ENCODE measurements at regions not wholly inside any gene's neighbourhood (a gene's known extent, or its start where the extent isn't known, plus 50 kb on each side); places are given as distances from the start of the nearest gene placed in this dataset.
"Not testable (repeated sequence)": the region's sequence is repeated elsewhere in the genome, so short reads cannot be mapped to it uniquely, and the experiment has no call there.

- no peak for DNase-seq (ENCODE audit: low read depth in 3 of 3, low spot score in 2 of 3)
Observed at GRCh38 chr3:106421426-106421825, 552.6 kb upstream of the CBLB start.

- no peak for DNase-seq (ENCODE audit: low read depth in 3 of 3, low spot score in 2 of 3)
Observed at GRCh38 chr3:106421909-106422308, 553.1 kb upstream of the CBLB start.

DNA sequence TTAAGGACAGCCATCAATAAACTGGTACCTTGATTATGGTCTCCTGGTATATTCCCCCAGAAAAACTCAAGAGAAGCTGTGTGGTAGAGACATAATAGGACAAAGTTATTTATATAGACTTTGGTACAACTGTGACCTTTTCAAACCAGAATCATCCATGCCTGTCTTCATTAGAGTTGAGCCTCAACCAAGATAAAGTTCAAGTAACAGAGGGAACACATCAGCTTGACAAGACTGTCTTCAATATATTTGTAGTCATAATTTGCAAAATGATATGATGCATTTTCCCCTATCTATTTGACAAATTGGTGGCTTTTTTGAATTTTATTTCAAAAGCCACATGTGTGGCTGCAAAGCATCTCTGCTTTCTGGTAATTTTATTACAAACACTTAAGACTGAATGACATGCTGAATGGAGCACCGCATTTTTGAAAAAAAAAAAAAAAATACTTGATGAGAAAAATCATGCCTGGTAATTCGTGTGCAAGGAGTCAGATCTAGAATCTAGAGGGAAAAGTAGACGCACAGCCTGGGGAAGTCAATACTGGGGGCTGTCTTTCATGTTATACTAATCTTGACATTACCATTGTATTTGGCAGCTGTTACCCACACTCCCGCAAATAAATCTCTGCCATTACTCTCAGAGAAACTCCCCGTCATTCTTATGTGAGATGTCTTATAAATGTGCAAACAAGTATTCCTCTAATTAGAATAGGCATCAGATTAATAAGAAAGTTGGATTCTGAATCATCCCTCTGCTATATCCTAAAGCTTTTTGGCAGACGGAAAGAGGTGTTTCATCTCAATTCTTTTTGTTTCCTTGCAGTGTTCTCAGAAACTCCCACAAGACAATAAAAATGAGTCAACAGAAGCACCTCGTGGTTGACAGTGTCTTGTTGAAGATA lies 554.8 kb upstream of the CBLB start:
- no peak for DNase-seq (ENCODE audit: low read depth in 3 of 3, low spot score in 2 of 3)

- DNase-seq (ENCODE audit: low read depth in 3 of 3, low spot score in 2 of 3), result no peak
Observed at GRCh38 chr3:106425026-106425425, 556.2 kb upstream of the CBLB start.

DNA sequence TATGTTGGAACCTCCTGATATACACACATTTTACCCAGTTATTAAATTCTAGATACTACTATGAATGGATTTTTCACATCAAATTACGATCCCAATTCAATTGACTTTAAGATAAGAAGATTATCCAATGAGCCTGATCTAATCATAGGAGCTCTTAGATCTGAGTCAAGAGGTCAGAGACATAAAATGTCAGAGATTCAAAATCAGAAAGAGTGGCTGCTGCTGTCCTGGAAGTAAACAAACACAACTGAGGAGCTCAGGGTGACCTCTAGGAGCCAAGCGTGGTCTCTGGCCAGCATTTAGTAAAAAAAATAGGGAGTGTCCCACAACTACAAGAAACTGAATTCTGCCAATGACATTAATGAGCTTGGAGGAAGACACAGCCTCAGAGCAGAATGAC lies 557.1 kb upstream of the CBLB start:
- no peak for DNase-seq (ENCODE audit: low read depth in 3 of 3, low spot score in 2 of 3)

DNA sequence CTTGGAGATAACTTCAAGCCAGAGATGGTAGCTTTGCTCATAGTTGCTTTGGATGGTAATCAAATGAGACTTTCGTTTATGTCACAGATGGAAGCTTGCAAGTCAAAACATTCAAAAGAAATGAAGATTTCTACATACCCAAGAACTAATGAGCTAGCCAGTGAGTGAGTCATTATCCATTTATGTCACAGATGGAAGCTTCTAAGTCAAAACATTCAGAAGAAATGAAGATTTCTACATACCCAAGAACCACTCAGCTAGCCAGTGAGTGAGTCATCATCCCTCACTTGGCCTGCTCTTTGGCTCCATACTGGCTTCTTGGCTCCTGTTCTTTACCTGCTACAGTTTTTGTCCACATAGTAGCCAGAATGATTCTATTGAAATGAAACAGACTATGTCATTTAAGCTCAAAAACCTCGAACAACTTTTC lies 559.8 kb upstream of the CBLB start:
- DNase-seq (ENCODE audit: low read depth in 3 of 3, low spot score in 2 of 3), result no peak

DNA sequence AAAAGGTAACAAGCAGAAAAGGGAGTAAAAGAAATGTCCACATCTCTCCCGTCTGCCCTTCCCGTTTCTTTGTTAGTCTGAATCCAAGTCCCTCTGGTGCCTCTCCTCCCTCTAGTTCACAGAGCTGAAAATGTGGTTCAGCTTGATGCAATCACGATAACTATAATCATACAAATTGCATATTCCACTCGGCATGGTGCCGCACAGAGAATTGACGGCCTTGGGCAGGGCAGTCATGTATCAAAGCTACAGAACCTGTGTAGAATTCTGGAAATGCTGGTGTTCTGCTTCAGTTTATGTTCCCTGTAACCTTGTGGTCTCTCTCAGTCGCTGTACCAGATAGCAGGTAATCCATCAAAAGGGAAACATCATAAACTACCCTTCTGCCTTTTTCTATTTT lies 562.9 kb upstream of the CBLB start:
- DNase-seq (ENCODE audit: low read depth in 3 of 3, low spot score in 2 of 3), result no peak

DNA sequence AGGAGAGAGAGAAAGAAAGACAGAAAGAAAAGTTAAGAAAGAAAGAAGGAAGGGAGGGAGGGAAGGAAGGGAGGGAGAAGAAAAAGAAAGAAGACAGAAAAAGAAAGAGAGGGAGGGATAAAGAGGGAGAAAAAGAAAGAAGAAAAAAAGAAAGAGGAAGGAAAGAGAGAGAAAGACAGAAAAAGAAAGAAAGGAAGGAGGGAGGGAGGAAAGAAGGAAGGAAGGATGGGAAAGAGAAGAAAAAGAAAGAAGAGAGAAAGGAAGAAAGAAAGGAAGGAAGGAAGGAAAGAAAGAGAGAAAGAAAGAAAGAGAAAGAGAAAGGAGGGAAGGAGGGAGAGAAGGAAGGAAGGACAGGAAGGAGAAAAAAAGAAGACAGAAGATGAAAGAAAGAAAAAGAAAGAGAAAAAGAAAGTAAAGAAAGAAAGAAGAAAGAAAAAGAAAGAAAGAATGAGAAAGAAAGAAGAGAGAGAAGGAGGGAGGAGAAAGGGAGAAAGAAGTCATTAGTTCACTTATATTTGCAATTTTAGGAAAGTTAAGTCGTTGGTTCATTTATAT lies 567.2 kb upstream of the CBLB start:
- DNase-seq (ENCODE audit: low read depth in 3 of 3, low spot score in 2 of 3), result no peak

- DNase-seq (ENCODE audit: low read depth in 3 of 3, low spot score in 2 of 3), result no peak
Observed at GRCh38 chr3:106438887-106439286, 570.1 kb upstream of the CBLB start.

- DNase-seq (ENCODE audit: low read depth in 3 of 3, low spot score in 2 of 3), result no peak
Observed at GRCh38 chr3:106440672-106441071, 571.9 kb upstream of the CBLB start.

GRCh38 chr3:106446271-106446670 lies 577.5 kb upstream of the CBLB start:
- no peak for DNase-seq (ENCODE audit: low read depth in 3 of 3, low spot score in 2 of 3)

- DNase-seq (ENCODE audit: low read depth in 3 of 3, low spot score in 2 of 3), result no peak
Observed at GRCh38 chr3:106447723-106448301, 579.0 kb upstream of the CBLB start.

DNA sequence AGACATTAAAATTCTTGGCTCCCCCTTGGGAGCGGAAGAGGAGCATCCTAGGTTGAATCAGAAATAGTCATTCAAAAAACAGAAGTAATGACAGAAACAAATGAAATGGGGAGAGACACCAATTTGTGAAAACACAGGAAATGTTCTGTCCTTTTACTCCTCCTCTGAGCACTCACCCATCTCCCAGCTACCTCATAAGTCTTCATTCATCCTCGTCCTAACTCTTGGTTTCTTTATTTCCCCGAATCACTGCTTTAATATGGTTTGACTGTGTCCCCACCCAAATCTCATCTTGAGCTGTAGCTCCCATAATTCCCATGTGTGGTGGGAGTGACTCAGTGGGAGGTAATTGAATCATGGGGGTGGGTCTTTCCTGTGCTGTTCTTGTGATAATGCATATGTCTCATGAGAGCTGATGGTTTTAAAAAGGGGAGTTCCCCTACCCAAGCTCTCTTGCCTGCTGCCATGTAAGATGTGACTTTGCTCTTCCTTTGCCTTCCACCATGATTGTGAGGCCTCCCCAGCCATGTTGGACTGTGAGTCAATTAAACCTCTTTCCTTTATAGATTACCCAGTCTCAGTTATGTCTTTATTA lies 579.7 kb upstream of the CBLB start:
- DNase-seq (ENCODE audit: low read depth in 3 of 3, low spot score in 2 of 3), result not testable (repeated sequence)

GRCh38 chr3:106452096-106452495 lies 583.3 kb upstream of the CBLB start:
- no peak for DNase-seq (ENCODE audit: low read depth in 3 of 3, low spot score in 2 of 3)

DNA sequence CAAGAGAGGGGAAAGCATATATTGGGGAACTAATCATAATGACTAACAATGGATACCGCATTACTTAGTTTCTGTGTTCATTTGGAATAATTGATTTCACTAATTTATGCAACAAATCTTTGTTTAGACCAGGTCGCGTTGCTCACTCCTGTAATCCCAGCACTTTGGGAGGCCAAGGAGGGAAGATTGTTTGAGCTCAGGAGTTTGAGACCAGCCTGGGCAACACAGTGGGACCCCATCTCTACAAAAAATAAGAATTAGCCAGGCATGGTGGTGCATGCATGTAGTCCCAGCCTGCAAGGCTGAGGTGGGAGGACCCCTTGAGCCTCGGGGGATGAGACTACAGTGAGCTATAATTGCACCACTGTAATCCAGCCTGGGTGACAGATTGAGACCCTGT lies 585.7 kb upstream of the CBLB start:
- DNase-seq (ENCODE audit: low read depth in 3 of 3, low spot score in 2 of 3), result no peak

GRCh38 chr3:106457281-106458180 lies 588.7 kb upstream of the CBLB start:
- no peak for DNase-seq (ENCODE audit: low read depth in 3 of 3, low spot score in 2 of 3)

- no peak for DNase-seq (ENCODE audit: low read depth in 3 of 3, low spot score in 2 of 3)
Observed at GRCh38 chr3:106458952-106459351, 590.1 kb upstream of the CBLB start.

DNA sequence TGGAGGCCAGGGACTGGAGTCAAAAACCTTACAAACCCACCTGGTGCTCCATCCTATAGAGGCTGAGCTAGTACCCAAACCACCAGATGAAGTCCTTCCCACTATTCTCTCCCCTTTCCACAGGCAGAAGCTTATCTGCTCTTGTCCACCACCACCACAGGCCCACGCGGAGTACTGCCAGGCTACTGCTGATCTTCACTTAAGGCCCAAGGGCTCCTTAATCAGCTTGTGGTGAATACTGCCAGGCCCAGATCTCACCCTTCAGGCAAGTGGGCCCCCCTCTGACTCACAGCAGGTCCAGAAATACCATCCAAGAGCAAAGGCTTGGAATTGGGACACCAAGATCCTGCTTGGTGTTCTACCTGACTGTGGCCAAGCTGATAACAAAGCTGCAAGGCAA lies 598.1 kb upstream of the CBLB start:
- DNase-seq (ENCODE audit: low read depth in 3 of 3, low spot score in 2 of 3), result no peak

GRCh38 chr3:106473576-106474475 lies 605.0 kb upstream of the CBLB start:
- no peak for DNase-seq (ENCODE audit: low read depth in 3 of 3, low spot score in 2 of 3)

GRCh38 chr3:106482451-106482850 lies 613.6 kb upstream of the CBLB start:
- no peak for DNase-seq (ENCODE audit: low read depth in 3 of 3, low spot score in 2 of 3)
